H9 (cell line): ENCODE measurements at regions not wholly inside any gene's neighbourhood (a gene's known extent, or its start where the extent isn't known, plus 50 kb on each side); places are given as distances from the start of the nearest gene placed in this dataset.
"Not testable (repeated sequence)": the region's sequence is repeated elsewhere in the genome, so short reads cannot be mapped to it uniquely, and the experiment has no call there.

Source experiments
- DNase-seq: peaks from one replicate; pipeline ENCODE4 v3.0.0-alpha.2; 2017
- H2AFZ ChIP-seq: one replicate; pipeline ENCODE4 v1.6.1; 2013; ENCODE audit warnings: mild to moderate bottlenecking, low read length, control low read depth, moderate library complexity
- H2AK5ac ChIP-seq: 2 replicates; pipeline ENCODE4 v1.6.1; 2013; ENCODE audit warnings: low read length, control low read depth, mixed read lengths; ENCODE audit not compliant: insufficient read length
- H2BK120ac ChIP-seq: one replicate; pipeline ENCODE4 v1.6.1; 2013; ENCODE audit warnings: low read depth, mild to moderate bottlenecking, low read length, control low read depth, inconsistent platforms; ENCODE audit not compliant: poor library complexity, severe bottlenecking
- H2BK12ac ChIP-seq: 2 replicates; pipeline ENCODE4 v1.6.1; 2013; ENCODE audit warnings: low read length, control low read depth, mixed read lengths, low read depth; ENCODE audit not compliant: insufficient read length
- H2BK15ac ChIP-seq: 2 replicates; pipeline ENCODE4 v1.6.1; 2013; ENCODE audit warnings: low read depth, low read length, control low read depth
- H2BK20ac ChIP-seq: one replicate; pipeline ENCODE4 v1.6.1; 2013; ENCODE audit warnings: low read depth, mild to moderate bottlenecking, low read length, control low read depth, inconsistent platforms; ENCODE audit not compliant: poor library complexity, severe bottlenecking
- H2BK5ac ChIP-seq: 2 replicates; pipeline ENCODE4 v1.6.1; 2013; ENCODE audit warnings: low read length, control low read depth, mixed read lengths; ENCODE audit not compliant: insufficient read length
- H3K14ac ChIP-seq: 2 replicates; pipeline ENCODE4 v1.6.1; 2013; ENCODE audit warnings: low read length, control low read depth; ENCODE audit not compliant: insufficient read depth
- H3K18ac ChIP-seq: 2 replicates; pipeline ENCODE4 v1.6.1; 2013; ENCODE audit warnings: low read depth, mild to moderate bottlenecking, mixed read lengths, low read length, control low read depth; ENCODE audit not compliant: insufficient read length
- H3K23ac ChIP-seq: 2 replicates; pipeline ENCODE4 v1.6.1; 2013; ENCODE audit warnings: low read length, control low read depth, mixed read lengths, low read depth; ENCODE audit not compliant: insufficient read length
- H3K23me2 ChIP-seq: 2 replicates; pipeline ENCODE4 v1.6.1; 2013; ENCODE audit warnings: low read depth, mild to moderate bottlenecking, mixed read lengths, low read length, control low read depth; ENCODE audit not compliant: insufficient read length, poor library complexity, severe bottlenecking
- H3K27ac ChIP-seq: 2 replicates; pipeline ENCODE4 v1.5.1; 2013; ENCODE audit warnings: low read length, control low read depth, mixed read lengths, low read depth; ENCODE audit not compliant: insufficient read length
- H3K27me3 ChIP-seq: 2 replicates; pipeline ENCODE4 v1.6.1; 2013; ENCODE audit warnings: low read length, control low read depth, inconsistent platforms; ENCODE audit not compliant: insufficient read depth
- H3K4ac ChIP-seq: 2 replicates; pipeline ENCODE4 v1.6.1; 2013; ENCODE audit warnings: low read depth, mild to moderate bottlenecking, control low read depth, inconsistent platforms, low read length, moderate library complexity
- H3K4me1 ChIP-seq: 2 replicates; pipeline ENCODE4 v1.6.1; 2013; ENCODE audit warnings: low read length, control low read depth, inconsistent platforms; ENCODE audit not compliant: insufficient read depth
- H3K4me2 ChIP-seq: 2 replicates; pipeline ENCODE4 v1.6.1; 2013; ENCODE audit warnings: low read length, control low read depth, mixed read lengths; ENCODE audit not compliant: insufficient read length, insufficient read depth
- H3K56ac ChIP-seq: 2 replicates; pipeline ENCODE4 v1.6.1; 2013; ENCODE audit warnings: low read depth, mild to moderate bottlenecking, mixed read lengths, low read length, control low read depth; ENCODE audit not compliant: insufficient read length
- H3K79me1 ChIP-seq: 2 replicates; pipeline ENCODE4 v1.6.1; 2013; ENCODE audit warnings: low read depth, mild to moderate bottlenecking, moderate library complexity, low read length, control low read depth, inconsistent platforms; ENCODE audit not compliant: insufficient read depth, poor library complexity, severe bottlenecking
- H3K79me2 ChIP-seq: 2 replicates; pipeline ENCODE4 v1.6.1; 2013; ENCODE audit warnings: low read length, control low read depth, inconsistent platforms; ENCODE audit not compliant: insufficient read depth
- H3K9ac ChIP-seq: 2 replicates; pipeline ENCODE4 v1.6.1; 2013; ENCODE audit warnings: low read length, control low read depth, mixed read lengths; ENCODE audit not compliant: insufficient read length; ENCODE audit errors: extremely low read depth
- H3K9me3 ChIP-seq: one replicate; pipeline ENCODE4 v1.6.1; 2013; ENCODE audit warnings: low read depth, low read length, inconsistent platforms; ENCODE audit not compliant: control insufficient read depth
- H3T11ph ChIP-seq: one replicate; pipeline ENCODE4 v1.6.1; 2013; ENCODE audit warnings: mild to moderate bottlenecking, low read length, control low read depth, inconsistent platforms
- H4K20me1 ChIP-seq: one replicate; pipeline ENCODE4 v1.6.1; 2013; ENCODE audit not compliant: control insufficient read depth, insufficient read length, insufficient read depth
- H4K5ac ChIP-seq: 2 replicates; pipeline ENCODE4 v1.6.1; 2013; ENCODE audit warnings: low read depth, mild to moderate bottlenecking, mixed read lengths, low read length, control low read depth; ENCODE audit not compliant: insufficient read length
- H4K8ac ChIP-seq: replicated peaks from 2 replicates; pipeline ENCODE4 v1.6.1; 2013; ENCODE audit warnings: low read length, control low read depth, mixed read lengths, low read depth; ENCODE audit not compliant: insufficient read length
- H4K91ac ChIP-seq: 2 replicates; pipeline ENCODE4 v1.6.1; 2013; ENCODE audit warnings: low read depth, mild to moderate bottlenecking, moderate library complexity, mixed read lengths, low read length, control low read depth; ENCODE audit not compliant: insufficient read length
- H3K27ac Mint-ChIP-seq, 3 experiments: 2 replicates in 2 of 3; 3 replicates in 1 of 3; pipeline ENCODE4 v1.8.0; 2020 to 2021; ENCODE audit warnings: mixed read lengths in 3 of 3, mild to moderate bottlenecking in 1 of 3, moderate library complexity in 1 of 3
- H3K27me3 Mint-ChIP-seq: 2 replicates; pipeline ENCODE4 v1.8.0; 2021; ENCODE audit warnings: low read depth, mild to moderate bottlenecking, moderate library complexity, mixed read lengths
- H3K36me3 Mint-ChIP-seq, 3 experiments: 2 replicates in 2 of 3; 3 replicates in 1 of 3; pipeline ENCODE4 v1.8.0; 2020 to 2021; ENCODE audit warnings: low read depth in 3 of 3, mixed read lengths in 3 of 3; ENCODE audit not compliant: insufficient read depth in 1 of 3
- H3K4me1 Mint-ChIP-seq, 2 experiments: 2 replicates each; pipeline ENCODE4 v1.8.0; 2020; ENCODE audit warnings: mixed read lengths in 2 of 2
- H3K4me3 Mint-ChIP-seq, 2 experiments: 2 replicates in 1 of 2; 3 replicates in 1 of 2; pipeline ENCODE4 v1.8.0; 2020 to 2021; ENCODE audit warnings: mild to moderate bottlenecking in 2 of 2, mixed read lengths in 2 of 2, moderate library complexity in 1 of 2
- H3K9me3 Mint-ChIP-seq, 2 experiments: 2 replicates in 1 of 2; 3 replicates in 1 of 2; pipeline ENCODE4 v1.8.0; 2020; ENCODE audit warnings: mild to moderate bottlenecking in 2 of 2, mixed read lengths in 2 of 2, moderate library complexity in 1 of 2
- WGBS: extraction: QIAGEN DNeasy Blood & Tissue Kit; methylation state at CpG from one replicate; pipeline ENCODE4 v1.1.7; 2013; ENCODE audit warnings: missing lambda C conversion rate, low lambda C conversion rate, mixed read lengths; ENCODE audit not compliant: insufficient read length; ENCODE audit errors: extremely low coverage; 5-methylcytosine and 5-hydroxymethylcytosine counted together
- TF ChIP-seq, protein P1 (sequence below): fragments of 200-600 bp; sonication (generic); conservative IDR thresholded peaks from 3 replicates; pipeline ENCODE4 v1.8.0; 2021; ENCODE audit warnings: antibody characterized with exemption, mild to moderate bottlenecking

DNA sequence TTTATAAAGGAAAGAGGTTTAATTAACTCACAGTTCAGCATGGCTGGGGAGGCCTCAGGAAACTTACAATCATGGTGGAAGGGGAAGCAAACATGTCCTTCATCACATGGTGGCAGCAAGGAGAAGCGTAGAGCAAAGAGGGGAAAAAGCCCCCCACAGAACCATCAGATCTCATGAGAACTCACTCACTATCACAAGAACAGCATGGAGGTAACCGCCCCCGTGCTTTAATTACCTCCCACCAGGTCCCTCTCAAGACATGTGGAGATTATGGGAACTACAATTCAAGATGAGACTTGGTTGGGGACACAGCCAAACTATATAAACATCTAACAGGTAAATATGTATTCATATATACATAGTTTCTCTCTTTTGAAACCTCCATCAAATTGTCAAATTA, 926.4 kb downstream of the NR2F1-AS1 start:
- H3T11ph ChIP-seq, H3K23ac ChIP-seq, H3K9me3 ChIP-seq, H3K27me3 ChIP-seq, H4K5ac ChIP-seq, H3K36me3 Mint-ChIP-seq, H3K27ac Mint-ChIP-seq, H3K27me3 Mint-ChIP-seq, H3K9me3 Mint-ChIP-seq, H3K4me1 Mint-ChIP-seq, H3K4me3 Mint-ChIP-seq, H2AK5ac ChIP-seq, H3K79me1 ChIP-seq, H3K9ac ChIP-seq, H4K91ac ChIP-seq, H3K4me2 ChIP-seq, H3K4ac ChIP-seq, H4K20me1 ChIP-seq, H3K14ac ChIP-seq, H3K18ac ChIP-seq, H3K4me1 ChIP-seq, H3K56ac ChIP-seq, H2BK120ac ChIP-seq, H2BK15ac ChIP-seq, DNase-seq, H2BK12ac ChIP-seq, H2BK5ac ChIP-seq, H4K8ac ChIP-seq, H3K23me2 ChIP-seq, H3K27ac ChIP-seq, H2AFZ ChIP-seq, H3K79me2 ChIP-seq, H2BK20ac ChIP-seq: not testable (repeated sequence)
- no CpG with 5 or more reads among the region's 3 CpGs for WGBS
- TF ChIP-seq, protein P1, sequence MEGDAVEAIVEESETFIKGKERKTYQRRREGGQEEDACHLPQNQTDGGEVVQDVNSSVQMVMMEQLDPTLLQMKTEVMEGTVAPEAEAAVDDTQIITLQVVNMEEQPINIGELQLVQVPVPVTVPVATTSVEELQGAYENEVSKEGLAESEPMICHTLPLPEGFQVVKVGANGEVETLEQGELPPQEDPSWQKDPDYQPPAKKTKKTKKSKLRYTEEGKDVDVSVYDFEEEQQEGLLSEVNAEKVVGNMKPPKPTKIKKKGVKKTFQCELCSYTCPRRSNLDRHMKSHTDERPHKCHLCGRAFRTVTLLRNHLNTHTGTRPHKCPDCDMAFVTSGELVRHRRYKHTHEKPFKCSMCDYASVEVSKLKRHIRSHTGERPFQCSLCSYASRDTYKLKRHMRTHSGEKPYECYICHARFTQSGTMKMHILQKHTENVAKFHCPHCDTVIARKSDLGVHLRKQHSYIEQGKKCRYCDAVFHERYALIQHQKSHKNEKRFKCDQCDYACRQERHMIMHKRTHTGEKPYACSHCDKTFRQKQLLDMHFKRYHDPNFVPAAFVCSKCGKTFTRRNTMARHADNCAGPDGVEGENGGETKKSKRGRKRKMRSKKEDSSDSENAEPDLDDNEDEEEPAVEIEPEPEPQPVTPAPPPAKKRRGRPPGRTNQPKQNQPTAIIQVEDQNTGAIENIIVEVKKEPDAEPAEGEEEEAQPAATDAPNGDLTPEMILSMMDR, result peak; percentile 28; the same call in 1 of the 3 replicates
